Urothelium cell line (cell line): ENCODE measurements at regions not wholly inside any gene's neighbourhood (a gene's known extent, or its start where the extent isn't known, plus 50 kb on each side); places are given as distances from the start of the nearest gene placed in this dataset.
"Not testable (repeated sequence)": the region's sequence is repeated elsewhere in the genome, so short reads cannot be mapped to it uniquely, and the experiment has no call there.

Experiments used
- DNase-seq: peaks from one replicate; pipeline ENCODE4 v3.0.0; 2011; ENCODE audit warnings: low spot score, mixed read lengths
- FAIRE-seq: peaks from 2 replicates; lab custom pipeline; 2011; peaks lifted over from hg19 to GRCh38; lab: Jason Lieb, UNC

DNA sequence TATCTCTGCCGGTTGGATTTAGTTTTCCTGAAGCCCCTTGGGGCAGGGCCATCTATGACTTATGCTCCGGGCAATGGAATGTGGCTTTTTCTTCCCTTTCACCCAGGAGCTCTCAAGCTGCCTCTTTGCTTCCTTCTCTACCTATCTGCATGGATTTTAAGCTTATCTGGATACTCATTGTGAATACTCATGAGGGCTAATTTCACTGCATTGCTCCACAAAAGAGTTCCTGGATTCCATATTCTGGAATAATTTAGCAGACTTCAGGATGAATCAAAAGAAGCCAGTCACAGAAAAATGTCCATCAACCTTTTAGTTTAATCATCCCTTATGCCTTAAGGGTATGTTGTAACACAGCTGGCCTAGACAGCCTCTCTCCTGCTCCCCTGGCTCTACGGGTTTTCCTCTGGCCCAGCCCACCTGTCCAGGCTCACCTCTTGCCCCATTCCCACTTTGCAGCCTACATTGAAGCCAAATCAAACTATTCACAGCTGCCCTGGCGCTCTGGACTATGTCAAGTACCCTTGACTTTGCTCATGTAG lies 122.8 kb upstream of the RMDN2 start:
- FAIRE-seq, result no peak
- DNase-seq, result no peak

DNA sequence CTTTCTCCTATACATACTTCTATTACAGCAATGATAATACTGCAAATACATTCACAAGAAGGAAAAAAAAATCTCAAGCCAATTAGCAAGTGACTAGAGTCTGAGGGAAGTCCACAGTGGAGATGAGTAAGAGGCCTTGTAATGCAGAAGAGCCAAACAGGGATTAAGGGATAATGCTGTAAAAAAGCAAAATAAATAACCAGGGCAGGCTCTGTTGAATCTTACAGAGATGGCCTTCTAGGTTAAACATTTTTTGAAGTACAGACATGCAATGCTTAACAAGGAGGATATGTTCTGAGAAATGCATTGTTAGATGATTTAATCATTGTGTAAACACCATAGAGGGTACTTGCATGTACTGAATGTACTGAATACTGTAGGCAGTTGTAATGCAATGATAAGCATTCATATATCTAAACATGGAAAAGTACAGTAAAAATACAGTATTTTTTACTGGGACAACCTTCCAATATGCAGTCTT lies 122.1 kb upstream of the RMDN2 start:
- FAIRE-seq (peak; percentile 30), DNase-seq (peak; percentile 32)

DNA sequence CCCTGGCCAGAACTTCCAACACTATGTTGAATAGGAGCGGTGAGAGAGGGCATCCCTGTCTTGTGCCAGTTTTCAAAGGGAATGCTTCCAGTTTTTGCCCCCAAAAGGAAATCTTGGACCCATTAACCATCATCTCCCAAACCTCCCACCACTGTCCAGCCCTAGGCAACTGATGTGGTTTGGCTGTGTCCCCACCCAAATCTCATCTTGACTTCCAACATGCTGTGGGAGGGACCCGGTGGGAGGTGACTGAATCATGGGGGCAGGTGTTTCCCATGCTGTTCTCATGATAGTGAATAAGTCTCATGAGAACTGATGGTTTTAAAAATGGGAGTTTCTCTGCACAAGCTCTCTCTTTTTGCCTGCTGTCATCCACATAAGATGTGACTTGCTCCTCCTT lies 119.1 kb upstream of the RMDN2 start:
- DNase-seq, FAIRE-seq: not testable (repeated sequence)

DNA sequence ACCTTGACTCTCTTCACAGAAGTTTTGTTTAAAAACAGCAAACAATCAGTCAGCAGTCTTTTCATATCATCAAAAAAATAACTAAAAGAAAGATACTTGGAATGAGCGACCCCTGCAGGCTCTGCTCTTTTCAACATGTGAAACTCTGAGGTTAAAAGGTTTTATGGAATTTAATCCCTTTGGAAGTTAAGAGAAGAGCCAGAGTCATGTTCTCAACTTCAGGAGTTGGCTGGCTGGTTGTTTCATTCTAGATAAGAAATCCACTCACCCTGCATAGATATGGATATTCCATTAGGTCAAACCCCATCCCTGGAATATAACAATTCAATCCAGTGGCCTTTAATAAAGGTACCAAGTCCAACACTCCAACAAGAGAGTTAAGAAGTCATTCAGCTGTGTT lies 115.6 kb upstream of the RMDN2 start:
- FAIRE-seq (no peak), DNase-seq (no peak)

DNA sequence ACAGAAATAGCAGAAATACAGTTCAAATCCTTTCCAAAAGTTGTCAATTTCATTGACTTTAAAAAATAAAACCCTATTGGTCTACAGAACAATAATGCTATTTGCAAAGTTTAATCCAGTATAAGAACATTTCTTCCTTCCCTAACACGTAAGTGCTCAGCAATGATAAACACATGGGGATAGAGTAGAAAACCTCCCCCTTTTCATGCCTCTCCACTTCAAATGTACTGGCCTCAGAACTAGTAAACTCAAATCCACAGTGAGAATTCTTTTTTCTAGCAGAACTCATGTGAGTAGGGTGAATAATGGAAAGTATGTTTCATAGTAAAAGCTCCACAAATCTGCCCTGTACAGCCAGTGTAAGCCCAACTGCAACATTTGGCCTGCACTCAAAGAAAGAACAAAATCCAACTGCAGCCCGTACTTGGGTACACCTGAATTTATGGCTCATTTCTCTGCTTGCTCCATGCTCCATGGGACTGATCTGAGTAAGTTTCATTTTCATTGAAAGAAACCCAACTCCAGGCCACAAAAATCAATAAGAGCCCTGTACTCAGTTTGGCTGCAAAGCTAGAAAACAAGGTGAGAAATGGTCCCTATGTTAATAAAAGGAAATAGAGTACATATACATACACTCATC lies 115.0 kb upstream of the RMDN2 start:
- no peak for DNase-seq

DNA sequence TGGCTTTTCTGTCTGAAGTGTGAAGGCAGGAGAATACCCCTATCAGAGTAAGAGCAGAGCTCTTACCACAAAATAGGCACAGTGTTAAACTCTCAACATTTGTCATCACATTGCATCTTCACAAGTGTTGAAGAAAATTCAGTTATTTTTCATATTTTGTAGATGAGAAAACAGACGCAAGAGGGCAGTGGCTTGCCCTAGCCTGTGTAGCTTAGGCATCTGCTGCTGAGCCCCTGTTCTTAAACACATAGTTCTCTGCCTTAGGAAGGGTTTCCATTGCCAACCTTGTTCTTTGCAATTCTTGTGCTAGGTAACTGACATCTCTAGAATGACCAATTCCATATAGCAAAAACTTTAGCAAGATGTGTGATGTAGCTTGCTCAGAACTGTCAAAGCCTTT lies 112.7 kb upstream of the RMDN2 start:
- DNase-seq, result no peak
- no peak for FAIRE-seq

More for the DNA sequence above, 115.0 kb upstream of the RMDN2 start:
- FAIRE-seq, result no peak

DNA sequence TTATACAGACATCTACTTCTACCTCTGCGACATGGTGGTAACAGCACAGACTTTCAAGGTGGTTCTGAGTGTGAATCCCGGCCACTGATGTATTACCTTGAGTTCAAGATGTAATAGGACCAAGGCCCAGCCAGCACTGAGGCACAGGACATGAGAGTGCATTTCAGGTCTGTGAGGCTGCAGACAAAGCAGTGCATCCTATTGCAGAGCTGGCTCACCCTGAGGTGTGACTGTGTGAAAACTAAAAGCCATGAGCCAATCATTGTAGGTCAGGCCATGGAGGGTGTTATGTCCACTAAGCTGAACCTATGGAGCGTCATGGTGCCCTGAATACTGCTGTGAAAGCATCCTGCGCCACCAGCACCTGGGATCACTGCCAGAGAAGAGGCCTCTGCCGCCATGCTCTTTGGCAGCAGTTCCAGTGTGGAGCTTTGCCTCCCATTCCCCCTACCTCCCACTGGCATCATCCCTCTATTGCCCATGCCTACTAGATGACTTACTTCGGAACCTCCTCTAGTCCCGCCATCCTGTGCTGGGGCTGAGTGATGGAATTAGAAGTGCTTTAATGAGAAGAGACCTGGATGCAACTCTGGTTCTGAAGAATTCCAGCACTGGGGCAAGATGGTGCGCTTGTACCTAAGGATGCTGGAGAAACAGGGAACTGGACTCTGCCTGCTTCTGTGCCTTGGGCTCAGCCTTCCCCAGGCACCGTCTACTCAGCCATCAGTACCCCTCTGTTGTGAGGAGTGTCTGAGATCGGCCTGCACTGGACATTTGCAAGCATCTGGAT lies 112.0 kb upstream of the RMDN2 start:
- DNase-seq, result no peak
- no peak for FAIRE-seq

DNA sequence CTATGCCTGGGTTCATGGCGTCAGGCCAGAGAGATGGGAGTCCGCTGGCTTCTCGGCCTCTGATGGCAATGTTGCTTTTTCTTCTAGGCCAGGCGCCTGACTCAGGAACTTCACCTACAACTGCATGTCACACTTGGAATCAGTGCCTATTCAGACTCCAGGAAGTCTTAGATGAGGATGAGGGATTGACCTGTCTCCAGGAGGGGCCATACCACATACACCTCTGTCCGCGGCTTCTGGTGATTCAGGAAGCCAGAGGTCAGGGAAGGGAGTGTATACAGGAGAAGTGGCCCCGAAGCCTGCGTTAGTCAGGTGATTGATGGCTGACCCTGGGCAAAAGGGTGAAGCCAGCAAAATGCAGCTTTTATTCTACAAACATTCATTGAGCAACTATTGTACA lies 109.1 kb upstream of the RMDN2 start:
- DNase-seq (no peak), FAIRE-seq (no peak)

DNA sequence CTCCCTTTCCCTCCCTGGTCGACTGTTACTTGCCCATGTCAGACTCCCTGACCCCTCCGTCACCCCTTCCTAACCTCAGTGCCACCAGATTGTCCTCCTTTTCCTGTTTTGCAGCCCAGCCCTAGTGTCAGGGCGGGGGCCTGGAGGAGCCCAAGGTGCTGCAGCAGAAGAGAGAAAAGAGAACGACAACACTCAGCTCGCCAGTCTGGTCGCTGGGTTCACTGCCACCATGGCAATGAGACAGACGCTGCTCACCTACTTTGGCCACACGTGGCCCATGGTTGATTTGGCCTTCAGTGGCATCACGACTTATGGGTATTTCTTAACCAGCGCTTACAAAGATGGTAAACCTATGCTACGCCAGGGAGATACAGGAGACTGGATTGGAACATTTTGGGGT lies 108.4 kb upstream of the RMDN2 start:
- peak; percentile 78 for FAIRE-seq
- DNase-seq, result no peak

DNA sequence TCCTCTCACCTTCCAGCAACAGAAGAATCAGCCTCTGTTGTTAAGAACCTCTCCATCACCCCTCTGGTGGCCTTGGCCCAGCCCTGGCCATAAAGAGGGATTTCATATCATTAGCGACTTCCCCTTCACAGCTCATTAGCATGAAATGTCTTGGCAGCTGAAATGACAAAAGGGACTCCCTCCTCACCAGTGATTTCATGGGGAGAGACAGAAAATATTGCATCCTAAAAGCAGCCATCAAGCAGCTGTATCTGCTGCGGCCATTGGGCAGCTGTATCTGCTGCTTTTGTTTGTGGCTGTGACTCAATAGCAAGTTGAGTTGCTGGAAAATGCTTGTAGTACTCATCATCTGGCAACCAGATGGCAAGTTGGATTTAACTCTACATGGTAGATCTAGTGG lies 105.9 kb upstream of the RMDN2 start:
- FAIRE-seq (no peak), DNase-seq (no peak)

DNA sequence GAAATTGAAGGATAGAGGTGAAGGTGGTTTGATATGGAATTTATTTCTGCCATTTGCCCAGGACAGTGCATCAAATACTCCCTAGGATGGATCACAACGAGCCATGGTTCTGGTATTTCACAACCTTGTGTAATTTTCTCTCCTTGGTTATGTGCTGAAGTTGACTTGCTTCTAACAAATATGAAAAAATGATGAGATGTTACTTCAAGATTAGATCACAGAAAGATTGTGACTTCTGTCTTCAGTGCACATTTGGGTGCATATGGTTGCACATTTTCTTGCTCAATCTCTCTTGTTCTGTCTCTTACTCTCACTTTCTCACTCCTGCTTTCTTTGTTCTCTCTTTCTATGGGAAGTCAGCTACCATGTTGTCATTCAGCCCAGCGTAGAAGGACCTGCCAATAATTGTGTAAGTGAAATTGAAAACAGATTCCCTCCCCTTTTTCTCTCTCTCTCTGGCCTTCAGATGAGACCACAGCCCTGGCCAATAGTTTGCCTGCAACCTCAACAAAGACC lies 104.6 kb upstream of the RMDN2 start:
- DNase-seq, result no peak
- peak; percentile 13 for FAIRE-seq

DNA sequence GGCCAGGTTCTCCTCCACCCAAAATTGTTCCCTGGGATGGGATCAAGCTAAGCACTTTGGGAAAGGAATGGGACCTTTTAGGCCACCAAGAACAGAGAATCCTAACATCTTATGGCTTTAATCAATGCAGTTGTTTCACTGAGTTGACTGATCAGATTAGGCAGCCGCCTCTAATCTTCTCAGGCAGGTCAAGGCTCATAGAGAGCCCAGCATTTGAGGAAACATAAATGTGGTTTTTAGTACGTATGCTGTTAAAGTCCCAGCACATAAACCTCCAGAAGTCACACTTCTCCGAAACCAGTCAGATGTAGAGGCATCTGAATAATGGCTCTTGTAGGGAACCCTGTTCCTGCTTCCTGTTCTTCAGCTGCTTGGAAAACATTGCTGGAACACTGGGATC lies 99.5 kb upstream of the RMDN2 start:
- no peak for FAIRE-seq
- no peak for DNase-seq

DNA sequence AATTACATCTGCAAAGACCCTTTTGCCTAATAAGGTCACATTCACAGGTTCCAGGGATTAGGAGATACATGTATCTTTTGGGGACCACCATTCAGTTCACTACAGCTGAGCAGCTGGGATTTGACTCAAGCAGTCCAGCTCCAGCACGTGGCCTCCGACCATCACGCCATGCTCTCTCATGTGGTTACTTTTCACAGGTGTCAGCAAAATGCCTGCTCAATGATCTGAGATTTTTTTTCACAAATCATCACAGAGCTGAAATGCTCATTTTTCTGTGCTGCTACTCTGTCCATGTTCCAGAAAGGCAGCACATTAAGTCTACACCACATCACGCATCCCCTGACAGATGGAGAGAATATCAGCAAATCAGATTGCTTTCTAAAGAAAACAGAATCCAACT lies 98.5 kb upstream of the RMDN2 start:
- DNase-seq (no peak), FAIRE-seq (no peak)

DNA sequence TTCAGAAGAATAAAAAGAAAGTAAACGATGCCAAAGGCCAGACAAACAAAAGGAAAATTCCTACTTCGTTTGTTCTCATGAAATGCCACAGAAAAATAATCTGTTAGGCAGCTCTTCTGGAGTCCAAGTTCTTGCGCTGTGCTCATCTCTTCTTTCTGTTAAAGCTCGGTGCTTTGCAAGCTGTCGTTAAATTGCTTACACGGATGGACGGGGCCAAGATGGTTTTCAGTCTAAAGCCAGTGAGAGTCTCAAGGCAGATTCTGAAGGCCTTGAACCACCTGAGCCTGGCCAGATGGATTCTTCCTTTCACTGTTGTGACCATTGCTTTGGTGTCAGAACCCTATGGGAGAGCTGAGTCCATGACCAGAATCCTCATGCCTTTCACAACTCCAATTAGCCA lies 97.6 kb upstream of the RMDN2 start:
- DNase-seq, result no peak
- no peak for FAIRE-seq

DNA sequence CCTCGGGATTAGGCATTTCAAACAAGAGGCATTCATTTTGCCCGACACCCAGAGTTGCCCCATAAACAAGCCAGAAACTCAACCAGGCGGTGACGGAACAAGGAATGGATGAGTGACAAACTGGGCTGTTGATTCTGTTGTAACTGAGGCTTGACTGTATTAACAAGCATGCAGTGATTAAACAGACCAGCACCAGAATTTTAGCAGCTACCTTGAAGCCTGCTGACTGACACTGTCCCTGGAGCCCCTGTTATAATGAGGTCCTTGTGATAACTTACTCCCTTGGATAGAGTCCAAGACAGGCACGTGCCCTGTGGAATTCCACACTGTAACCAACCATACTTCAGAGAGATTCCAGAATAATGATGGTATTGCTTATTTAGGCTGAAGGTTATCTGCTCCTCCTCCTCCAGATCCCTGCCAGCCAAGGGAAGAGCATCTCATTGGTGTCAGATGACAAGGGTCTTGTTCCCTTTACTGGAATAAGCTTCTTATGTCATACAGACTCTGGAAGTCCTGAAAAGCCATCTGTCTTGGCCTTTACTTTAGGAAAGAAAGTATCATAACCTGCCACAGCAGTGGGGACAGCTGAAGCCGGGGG lies 97.1 kb upstream of the RMDN2 start:
- no peak for FAIRE-seq
- DNase-seq, result peak; percentile 74

DNA sequence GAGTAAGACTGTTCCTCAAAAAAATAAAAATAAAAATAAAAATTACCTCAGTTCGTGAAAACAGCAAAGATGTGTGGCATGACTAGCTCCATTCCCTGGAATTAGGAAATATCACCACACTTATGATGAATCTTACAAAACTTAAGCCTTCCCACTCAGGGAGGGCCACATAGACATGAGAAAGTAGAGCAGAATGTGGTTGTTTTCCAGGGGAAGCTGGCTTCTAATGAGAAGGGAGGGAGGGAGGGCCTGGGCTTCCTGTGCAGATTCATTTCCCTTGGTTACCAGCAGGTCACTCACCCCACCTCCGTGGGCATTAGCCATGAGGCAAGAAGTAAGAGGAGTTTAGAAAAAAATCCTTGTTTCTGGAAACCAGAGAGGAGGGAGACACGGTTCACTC lies 95.9 kb upstream of the RMDN2 start:
- FAIRE-seq (no peak), DNase-seq (peak; percentile 58)

DNA sequence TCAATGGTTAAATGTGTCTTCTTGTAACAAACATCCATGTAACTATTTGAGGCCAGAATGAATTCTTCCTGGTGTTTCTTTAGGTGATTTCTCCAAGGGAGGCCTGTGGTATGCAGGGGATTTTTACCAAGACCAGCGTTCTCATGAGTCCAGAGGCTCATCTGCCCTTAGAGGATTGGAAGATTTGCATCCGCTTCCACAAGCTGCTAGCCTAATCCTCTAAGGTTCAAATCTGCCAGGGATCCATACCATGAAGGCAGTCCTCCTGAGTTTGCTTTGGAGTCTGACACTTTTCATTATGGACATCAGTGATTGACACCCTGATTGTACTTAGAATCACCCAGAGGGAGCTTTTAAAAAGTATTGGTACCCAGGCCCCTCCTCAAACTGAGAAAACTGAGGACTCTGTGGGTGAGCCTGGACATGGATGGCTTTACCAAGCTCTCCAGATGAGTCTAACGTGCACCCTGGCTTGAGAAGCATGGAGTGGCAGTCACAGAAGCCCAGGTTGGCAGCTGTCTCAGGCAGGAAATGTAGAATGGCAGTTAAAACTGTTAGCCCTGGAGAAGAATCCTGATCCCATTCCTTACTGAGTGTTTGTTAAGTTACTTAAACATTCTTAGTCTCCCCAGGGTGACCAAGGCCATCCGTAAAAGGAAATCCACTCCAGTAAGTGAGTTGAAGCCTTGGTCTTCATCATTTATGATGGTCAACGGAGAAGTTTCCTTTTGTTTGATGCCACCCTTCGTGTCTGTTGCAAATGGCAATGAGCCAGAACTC lies 95.3 kb upstream of the RMDN2 start:
- FAIRE-seq (no peak), DNase-seq (no peak)

DNA sequence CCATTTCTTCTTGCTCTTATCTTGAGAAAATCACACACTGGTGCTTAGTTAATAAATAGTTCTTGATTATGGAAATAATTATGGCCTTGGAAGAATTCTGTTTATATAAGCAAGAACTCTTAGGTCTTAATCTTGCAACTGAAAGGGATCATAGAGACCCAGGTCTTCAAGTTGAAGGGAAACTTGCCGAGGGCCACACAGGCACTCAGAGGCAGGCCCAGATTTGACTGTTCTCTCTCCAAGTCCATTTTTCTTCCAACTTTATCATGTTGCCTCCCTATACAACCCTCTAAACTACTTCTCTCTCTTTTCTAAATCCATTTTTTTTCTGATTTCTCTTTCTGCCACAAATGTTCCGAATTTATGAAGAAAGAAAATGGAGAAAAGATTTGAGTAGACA lies 94.5 kb upstream of the RMDN2 start:
- FAIRE-seq, result no peak
- no peak for DNase-seq

DNA sequence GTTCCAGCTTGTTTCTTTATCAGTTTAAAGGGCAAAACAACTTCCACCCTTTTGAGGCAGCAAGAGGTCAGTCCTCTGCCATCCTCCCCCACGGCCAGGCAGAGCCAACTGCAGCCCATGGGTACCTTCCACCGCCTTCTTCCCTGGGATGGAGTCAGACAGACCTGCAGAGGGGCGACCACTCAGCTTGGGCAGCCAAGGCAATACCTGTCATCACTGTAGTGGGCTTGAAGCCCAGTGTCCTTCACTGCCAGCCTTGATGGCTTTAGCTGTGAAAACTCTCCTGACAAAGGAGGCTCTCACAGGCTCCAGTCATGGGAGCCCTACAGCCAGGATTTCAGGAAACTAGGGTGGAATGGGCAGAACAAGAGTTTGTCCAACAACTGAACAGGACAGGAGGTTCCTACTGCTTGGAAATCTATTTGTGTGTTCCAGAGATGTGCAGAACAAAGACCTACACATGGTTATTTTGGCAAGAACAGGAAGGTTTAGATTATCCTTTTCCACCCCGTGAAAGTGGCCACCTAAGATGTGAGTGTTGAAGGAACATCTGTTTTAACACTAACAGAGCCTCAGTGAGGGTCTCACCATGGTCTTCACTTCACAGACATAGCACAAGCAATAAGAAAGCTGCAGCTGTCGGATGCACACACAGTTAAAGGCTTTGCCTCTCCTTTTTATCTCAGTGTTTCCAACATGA lies 93.9 kb upstream of the RMDN2 start:
- FAIRE-seq (no peak), DNase-seq (no peak)

DNA sequence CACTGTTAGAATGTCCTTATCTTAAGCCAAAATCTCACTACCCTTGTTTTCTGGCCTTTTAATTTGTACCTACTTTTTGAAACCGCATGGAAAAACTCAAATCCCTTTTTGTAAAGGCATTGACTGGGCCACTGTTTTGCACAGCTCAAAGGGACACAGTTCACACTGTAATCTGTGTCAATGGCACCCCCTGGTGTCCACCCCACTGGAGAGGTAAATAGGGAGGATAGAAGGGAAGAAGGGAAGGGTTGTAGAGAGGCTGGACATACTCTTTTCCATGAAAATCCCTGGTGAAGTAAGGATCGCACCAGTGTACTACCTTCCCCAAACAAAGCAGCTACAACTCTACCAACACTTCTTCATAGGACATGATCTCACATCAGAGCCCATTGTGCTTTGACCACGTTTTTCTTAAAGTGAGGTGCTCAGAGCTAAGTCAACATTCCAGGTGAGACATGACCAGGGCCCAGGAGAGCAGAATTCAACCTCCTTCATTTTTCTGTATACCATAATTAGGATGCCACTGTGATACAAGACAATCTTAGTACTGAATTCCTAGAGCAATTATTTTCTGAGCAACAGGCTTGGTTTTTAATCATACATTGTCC lies 92.4 kb upstream of the RMDN2 start:
- FAIRE-seq (peak; percentile 92), DNase-seq (peak; percentile 78)
